ENCODE measurements at regions not wholly inside any gene's neighbourhood (a gene's known extent, or its start where the extent isn't known, plus 50 kb on each side); places are given as distances from the start of the nearest gene placed in this dataset.

DNA sequence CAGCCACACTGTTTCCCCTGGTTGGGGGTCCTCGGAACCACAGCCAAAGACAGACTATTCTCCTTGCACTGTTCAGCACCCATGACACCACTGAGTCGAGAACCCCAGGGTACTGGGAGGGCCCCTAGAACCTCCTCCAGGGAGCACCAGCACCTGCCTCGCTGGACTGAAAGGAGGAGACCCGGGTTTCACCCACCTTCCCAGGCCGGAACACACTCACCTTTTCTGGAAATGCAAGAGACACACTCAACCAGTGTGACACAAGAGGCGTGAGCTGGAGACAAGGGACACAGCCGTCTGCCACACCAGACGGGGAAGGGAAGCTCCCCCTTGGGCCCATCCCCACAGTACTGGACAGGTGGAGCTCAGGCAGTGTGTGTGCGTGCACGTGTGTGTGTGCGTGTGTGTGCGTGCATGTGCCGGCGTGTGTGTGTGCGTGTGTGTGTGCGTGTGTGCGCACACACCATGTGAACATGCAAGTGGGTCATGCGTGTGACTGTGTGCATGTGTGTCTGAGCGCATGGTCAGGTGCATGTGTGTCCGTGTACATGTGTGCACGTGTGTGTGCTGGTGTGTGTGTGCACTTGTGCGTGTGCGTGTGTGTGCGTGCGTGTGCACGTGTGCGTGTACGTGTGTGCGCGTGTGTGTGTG, 128.8 kb upstream of the NKX1-1 start:
- Histone ChIP-seq H3K79me2 (ENCODE audit: control insufficient read depth, insufficient read depth, low read length) (no peaks in the 10 kb centered on the region), H3K4me2 (replicated peaks; ENCODE audit: low read depth, low read length, poor library complexity, severe bottlenecking) (no peak overlapping the region), H3K36me3 (replicated peaks in 1 of 2; ENCODE audit: control extremely low read depth in 1 of 2, control insufficient read depth in 1 of 2, extremely low read depth in 1 of 2, insufficient read depth in 2 of 2, low read length in 1 of 2) (no peaks in the 10 kb centered on the region), H2AFZ (ENCODE audit: insufficient read depth, low read depth, low read length, poor library complexity, severe bottlenecking) (no peak overlapping the region), H3K4me1 (ENCODE audit: control insufficient read depth in 2 of 2, insufficient read depth in 2 of 2, low read length in 2 of 2) (no peaks in the 10 kb centered on the region), H3K4me3 (ENCODE audit: control extremely low read depth in 1 of 5, extremely low read depth in 1 of 5, insufficient read depth in 1 of 5, low read depth in 2 of 5, low read length in 4 of 5) (no peak overlapping the region), H3K9ac (ENCODE audit: low read length) (no peak overlapping the region), H4K20me1 (ENCODE audit: control insufficient read depth, insufficient read depth, low read length, poor library complexity, severe bottlenecking) (no peaks in the 10 kb centered on the region), H3K27me3 (replicated peaks in 1 of 4; ENCODE audit: control extremely low read depth in 1 of 4, control insufficient read depth in 3 of 4, insufficient read depth in 4 of 4, low read length in 3 of 4) (no peaks in the 10 kb centered on the region), H3K9me3 (ENCODE audit: control extremely low read depth in 1 of 3, control insufficient read depth in 2 of 3, insufficient read depth in 1 of 3, low read length in 2 of 3) (no peaks in the 10 kb centered on the region), H3K27ac (ENCODE audit: low read length in 2 of 2) (no peak overlapping the region)
- CTCF ChIA-PET, result no interaction called here
- TF ChIP-seq CTCF (IDR thresholded peaks at IDR 0.05) (no peak), EZH2 (IDR thresholded peaks at IDR 0.05; ENCODE audit: borderline replicate concordance, insufficient read depth, low read depth, low read length, poor library complexity, severe bottlenecking) (no peak)
- peaks cover 5% of the 10 kb centered on the region for H3K27me3 Mint-ChIP-seq
- H3K27ac Mint-ChIP-seq, result no peak overlapping the region
- POLR2A ChIA-PET, result no interaction called here
- DNase-seq (no peak), ATAC-seq (ENCODE audit: low read depth) (no peak)
- H3K4me1 Mint-ChIP-seq, result no peaks in the 10 kb centered on the region
- H3K9me3 Mint-ChIP-seq (ENCODE audit: insufficient read depth), result no peaks in the 10 kb centered on the region
- no peak overlapping the region for H3K4me3 Mint-ChIP-seq
- intact Hi-C loops (cut with micrococcal nuclease), result no loop called here
- WGBS (ENCODE audit: insufficient coverage), result 96% methylated on average over 25 of the region's 30 CpGs

DNA sequence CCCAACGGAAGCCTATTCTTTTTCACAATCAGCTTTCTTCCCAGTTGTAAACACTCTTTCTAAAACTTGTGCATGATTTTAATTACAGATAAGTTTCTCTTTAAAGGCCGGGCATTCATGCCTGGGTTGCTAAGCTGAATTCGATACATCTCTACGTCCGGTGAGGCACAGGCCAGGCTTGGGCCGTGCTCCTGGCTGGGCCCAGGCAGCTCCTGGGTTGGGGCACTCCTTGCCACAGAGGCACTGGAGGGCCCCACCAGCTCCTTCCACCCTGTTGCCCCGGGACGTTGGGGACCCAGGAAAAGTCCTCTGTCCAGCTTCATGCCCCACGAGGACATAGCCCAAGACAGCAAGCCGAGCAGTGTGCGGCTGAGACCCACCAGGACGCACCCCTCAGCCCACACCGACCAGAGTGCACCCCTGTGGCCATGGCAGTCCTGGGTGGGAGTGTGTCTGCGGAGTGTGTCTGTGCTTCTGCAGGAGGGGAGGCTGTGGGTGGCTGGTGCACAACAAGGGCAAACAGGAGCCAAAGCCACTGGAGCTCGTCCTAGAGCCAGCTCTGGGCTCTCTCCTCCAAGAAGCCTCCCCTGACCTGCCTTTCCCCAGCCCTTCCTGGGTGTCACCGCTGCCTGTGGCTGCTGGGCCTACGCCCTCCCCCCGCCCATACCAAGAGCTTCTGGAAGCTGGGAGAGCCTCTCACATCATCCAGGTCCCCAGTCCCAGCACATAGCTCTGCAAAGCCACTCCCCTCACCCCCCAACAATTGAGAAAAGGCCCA, 128.0 kb upstream of the NKX1-1 start:
- TF ChIP-seq CTCF (IDR thresholded peaks at IDR 0.05), result no peak
- no peak for TF ChIP-seq EZH2 (IDR thresholded peaks at IDR 0.05; ENCODE audit: borderline replicate concordance, insufficient read depth, low read depth, low read length, poor library complexity, severe bottlenecking)
- Histone ChIP-seq H3K9ac (ENCODE audit: low read length) (no peak overlapping the region), H4K20me1 (ENCODE audit: control insufficient read depth, insufficient read depth, low read length, poor library complexity, severe bottlenecking) (no peaks in the 10 kb centered on the region), H3K36me3 (replicated peaks in 1 of 2; ENCODE audit: control extremely low read depth in 1 of 2, control insufficient read depth in 1 of 2, extremely low read depth in 1 of 2, insufficient read depth in 2 of 2, low read length in 1 of 2) (no peaks in the 10 kb centered on the region), H3K79me2 (ENCODE audit: control insufficient read depth, insufficient read depth, low read length) (no peaks in the 10 kb centered on the region), H3K4me1 (ENCODE audit: control insufficient read depth in 2 of 2, insufficient read depth in 2 of 2, low read length in 2 of 2) (no peaks in the 10 kb centered on the region), H3K9me3 (ENCODE audit: control extremely low read depth in 1 of 3, control insufficient read depth in 2 of 3, insufficient read depth in 1 of 3, low read length in 2 of 3) (no peaks in the 10 kb centered on the region), H3K4me3 (ENCODE audit: control extremely low read depth in 1 of 5, extremely low read depth in 1 of 5, insufficient read depth in 1 of 5, low read depth in 2 of 5, low read length in 4 of 5) (no peak overlapping the region), H3K4me2 (replicated peaks; ENCODE audit: low read depth, low read length, poor library complexity, severe bottlenecking) (no peak overlapping the region), H2AFZ (ENCODE audit: insufficient read depth, low read depth, low read length, poor library complexity, severe bottlenecking) (no peak overlapping the region), H3K27ac (ENCODE audit: low read length in 2 of 2) (no peak overlapping the region), H3K27me3 (replicated peaks in 1 of 4; ENCODE audit: control extremely low read depth in 1 of 4, control insufficient read depth in 3 of 4, insufficient read depth in 4 of 4, low read length in 3 of 4) (peaks cover 0 to 3% (median 0%) of the 10 kb centered on the region in 4 experiments)
- ChIA-PET POLR2A (no interaction called here), CTCF (no interaction called here)
- intact Hi-C loops (cut with micrococcal nuclease), result no loop called here
- Mint-ChIP-seq H3K27me3 (peaks cover 8% of the 10 kb centered on the region), H3K27ac (no peak overlapping the region), H3K9me3 (ENCODE audit: insufficient read depth) (no peaks in the 10 kb centered on the region), H3K4me3 (no peak overlapping the region), H3K4me1 (no peaks in the 10 kb centered on the region)
- WGBS (ENCODE audit: insufficient coverage), result 85% methylated on average over 16 of the region's 18 CpGs
- DNase-seq, result no peak
- no peak for ATAC-seq (ENCODE audit: low read depth)
